DMS53 treated with DMSO at 0.1 percent for 48 hours (cell line): ENCODE measurements at regions not wholly inside any gene's neighbourhood (a gene's known extent, or its start where the extent isn't known, plus 50 kb on each side); places are given as distances from the start of the nearest gene placed in this dataset.

Source experiments
- DNase-seq: peaks from one replicate; lab custom pipeline; 2025; ENCODE audit not compliant: unreplicated experiment; lab: John Stamatoyannopoulos, UW

DNA sequence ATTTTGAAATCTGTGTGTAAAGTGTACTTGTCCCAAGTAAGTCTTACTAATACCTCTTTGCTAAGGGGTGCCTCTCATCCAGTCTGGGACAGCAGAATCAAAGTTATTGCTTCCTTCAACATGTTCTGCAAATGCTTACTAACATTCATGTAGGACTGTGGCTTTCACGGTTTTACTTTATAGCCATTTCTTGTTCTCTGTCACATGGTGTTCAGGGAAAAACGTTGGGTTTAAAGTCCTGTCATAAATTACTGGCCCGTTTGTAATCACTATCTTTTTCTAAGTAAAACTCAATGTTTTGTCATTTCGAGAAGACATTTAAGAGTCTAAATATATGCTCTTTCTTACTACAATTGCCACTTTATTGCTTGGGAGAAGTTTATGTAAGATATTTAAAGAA, 321.1 kb downstream of the STIM2 start:
- DNase-seq: no peak

GRCh38 chr4:27182211-27182610, 321.6 kb downstream of the STIM2 start:
- DNase-seq: no peak

DNA sequence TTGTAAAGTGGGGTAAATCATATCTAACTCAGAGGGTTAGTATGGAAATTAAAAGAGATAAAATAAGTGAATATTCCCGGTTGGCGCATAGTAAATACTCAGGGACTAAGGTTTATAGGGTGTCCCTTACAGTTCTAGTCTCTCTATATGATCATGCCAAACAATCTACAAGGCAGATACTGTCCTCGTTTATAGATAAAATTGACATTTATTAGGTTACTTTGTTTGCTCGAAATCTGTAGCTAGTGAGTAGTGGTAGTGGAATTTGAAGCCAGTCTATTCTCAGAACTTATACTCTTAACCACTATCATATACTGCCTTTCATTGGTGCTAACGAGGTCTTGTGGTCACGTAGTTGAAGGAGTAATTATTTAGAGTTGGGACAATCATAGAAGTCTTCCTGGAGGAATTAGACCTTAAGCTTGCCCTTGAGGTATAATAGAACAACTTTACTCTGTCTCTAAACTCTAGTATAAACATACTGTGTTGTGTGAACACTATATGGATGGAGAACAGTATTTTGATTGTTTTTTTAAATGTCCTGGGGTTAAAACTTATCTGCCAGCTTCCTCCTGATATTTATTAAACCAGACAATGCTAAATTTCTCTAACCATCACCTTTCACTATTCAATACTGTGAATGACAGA, 324.0 kb downstream of the STIM2 start:
- no peak for DNase-seq

DNA sequence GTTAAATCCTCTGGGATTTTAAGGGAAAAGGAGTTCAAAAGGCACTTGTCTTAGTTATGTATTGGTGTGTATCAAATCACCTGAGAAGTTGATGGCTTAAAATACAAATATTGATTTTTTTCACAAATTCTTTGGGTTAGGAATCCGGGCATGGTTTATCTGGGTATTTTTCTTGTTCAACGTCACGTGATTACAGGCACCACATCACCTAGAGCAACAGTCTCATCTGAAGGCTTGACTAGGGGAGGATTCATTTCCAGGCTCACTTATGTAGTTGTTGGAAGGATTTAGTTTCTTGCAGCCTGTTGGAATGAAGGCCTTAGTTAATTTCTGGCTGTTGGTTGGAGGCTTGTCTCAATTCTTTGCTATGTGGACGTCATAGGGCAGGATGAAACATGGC, 326.1 kb downstream of the STIM2 start:
- DNase-seq: no peak

- DNase-seq: no peak
Observed at GRCh38 chr4:27187786-27188185, 327.1 kb downstream of the STIM2 start.

GRCh38 chr4:27189683-27190082, 329.0 kb downstream of the STIM2 start:
- no peak for DNase-seq

DNA sequence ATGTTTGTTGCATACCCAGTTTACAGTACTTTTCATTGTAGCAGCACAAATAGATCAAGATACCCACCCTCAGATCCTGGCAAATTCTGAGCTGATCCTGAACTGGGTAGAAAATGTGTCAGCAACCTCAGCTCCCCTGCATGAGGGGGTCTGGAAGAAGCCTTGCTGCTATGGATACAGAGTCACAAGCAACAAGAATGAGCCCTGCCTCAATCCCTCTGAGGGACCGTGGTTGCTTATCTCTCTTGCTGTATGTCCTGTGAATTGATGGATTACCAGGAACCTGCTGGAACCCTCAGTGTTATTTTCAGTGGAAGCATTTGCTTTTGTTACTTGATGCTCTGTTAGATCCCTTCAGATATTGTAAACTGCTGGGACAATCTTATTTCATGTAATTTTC, 331.0 kb downstream of the STIM2 start:
- no peak for DNase-seq

- no peak for DNase-seq
Observed at GRCh38 chr4:27194599-27195176, 334.0 kb downstream of the STIM2 start.

- no peak for DNase-seq
Observed at GRCh38 chr4:27198246-27198645, 337.6 kb downstream of the STIM2 start.

DNA sequence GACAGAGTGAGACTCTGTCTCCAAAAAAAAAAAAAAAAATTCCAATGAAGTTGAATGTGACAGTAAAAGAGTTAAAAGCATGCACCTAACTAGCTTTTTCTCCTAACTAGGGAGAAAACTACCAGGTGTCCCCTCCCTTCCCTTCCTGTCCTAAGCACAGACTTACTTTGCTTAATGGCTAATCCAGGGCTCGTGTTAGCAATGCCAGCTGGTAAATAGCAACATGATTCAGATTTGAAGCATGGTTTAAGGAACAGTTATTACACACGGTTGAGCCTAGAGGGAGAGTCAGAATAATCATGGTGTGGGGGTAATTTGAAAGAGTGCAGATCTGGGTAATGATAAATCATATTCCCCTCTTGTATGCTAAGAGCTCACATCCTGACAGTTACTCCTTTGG, 338.3 kb downstream of the STIM2 start:
- DNase-seq: no peak

GRCh38 chr4:27206009-27206408, 345.4 kb downstream of the STIM2 start:
- DNase-seq: no peak

DNA sequence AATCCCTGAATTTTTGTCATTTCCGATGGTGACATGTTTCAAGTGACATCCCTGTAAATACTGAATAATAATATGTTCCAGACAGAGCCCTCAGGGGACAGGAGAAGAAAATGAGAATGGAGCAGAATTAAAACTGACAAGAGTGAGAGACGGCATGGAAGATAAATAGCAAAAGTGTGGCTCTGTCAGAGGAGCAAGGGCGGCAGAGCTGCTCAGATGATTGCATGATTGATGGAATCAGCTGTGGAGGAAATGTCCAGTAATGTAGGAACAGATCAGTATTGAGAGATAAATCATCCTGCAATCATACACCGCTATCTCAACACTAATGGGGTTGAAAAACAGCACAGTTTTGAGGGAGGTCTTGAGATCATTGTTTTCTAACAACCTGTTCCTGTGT, 350.3 kb downstream of the STIM2 start:
- no peak for DNase-seq

DNA sequence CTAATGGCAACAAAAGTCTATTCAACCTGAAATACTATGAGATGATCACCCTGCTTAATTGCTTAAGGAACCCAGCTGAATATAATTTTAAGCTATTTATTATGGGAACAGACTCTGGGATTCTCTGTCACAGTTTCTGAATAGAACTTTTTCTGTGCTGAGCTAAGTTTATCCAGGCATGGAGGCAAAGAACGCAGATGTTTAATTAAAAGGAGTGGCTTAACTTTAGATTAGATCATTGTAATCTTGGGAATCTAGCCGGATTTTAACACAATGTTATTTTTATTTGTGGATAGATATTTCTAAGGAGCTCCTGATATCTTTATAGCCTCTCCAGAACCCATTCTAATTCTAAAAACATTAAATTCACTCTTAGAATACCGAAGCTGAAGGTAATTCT, 353.4 kb downstream of the STIM2 start:
- no peak for DNase-seq

GRCh38 chr4:27215220-27215826, 354.7 kb downstream of the STIM2 start:
- no peak for DNase-seq

- no peak for DNase-seq
Observed at GRCh38 chr4:27217261-27217769, 356.7 kb downstream of the STIM2 start.

- no peak for DNase-seq
Observed at GRCh38 chr4:27218013-27218412, 357.4 kb downstream of the STIM2 start.

DNA sequence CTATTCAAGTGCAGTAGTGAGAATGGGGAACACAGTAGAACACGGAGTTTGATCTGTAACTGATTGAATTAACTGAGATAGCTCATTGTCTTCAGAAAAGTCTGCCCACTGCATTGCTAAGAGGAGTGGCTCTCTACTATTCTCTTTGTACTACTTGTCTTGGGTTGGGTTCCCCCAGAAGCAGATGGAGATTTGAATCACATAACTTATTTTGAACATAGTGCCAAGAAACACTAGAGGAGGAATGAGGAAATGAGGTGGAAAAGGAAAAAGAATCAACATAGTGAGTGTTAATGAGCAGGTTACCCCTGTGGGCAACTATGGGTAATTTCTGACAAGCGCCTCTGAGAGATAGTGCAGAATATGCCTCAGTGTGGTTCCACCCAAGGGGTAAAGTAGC, 362.7 kb downstream of the STIM2 start:
- no peak for DNase-seq

GRCh38 chr4:27233531-27233930, 372.9 kb downstream of the STIM2 start:
- no peak for DNase-seq

- no peak for DNase-seq
Observed at GRCh38 chr4:27234306-27234899, 373.8 kb downstream of the STIM2 start.

- DNase-seq: no peak
Observed at GRCh38 chr4:27239641-27240040, 379.0 kb downstream of the STIM2 start.

GRCh38 chr4:27242217-27242616, 381.6 kb downstream of the STIM2 start:
- no peak for DNase-seq

DNA sequence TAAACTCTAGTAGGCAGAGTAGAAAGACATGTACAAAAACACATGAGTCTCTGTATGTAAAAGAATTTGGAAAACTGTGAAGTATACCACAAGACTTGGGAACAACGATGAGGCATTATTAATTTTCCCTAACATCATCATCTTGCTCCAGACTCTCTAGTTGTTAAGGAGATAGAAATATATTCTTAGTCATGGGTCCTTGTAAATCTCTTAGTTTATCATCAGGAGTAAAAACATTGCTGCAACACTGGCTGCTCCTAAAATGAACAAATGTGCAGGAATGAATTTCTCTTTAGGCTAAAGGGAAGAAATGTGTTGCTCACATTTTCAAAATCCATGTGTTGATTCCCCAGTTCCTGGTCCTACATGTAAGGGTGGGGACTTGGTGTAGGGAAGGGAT, 384.6 kb downstream of the STIM2 start:
- DNase-seq: no peak
